ENCODE measurements at regions not wholly inside any gene's neighbourhood (a gene's known extent, or its start where the extent isn't known, plus 50 kb on each side); places are given as distances from the start of the nearest gene placed in this dataset.

GRCh38 chr15:72847806-72848205 is 64.2 kb upstream of the ADPGK start:
- TF ChIP-seq CTCF (IDR thresholded peaks at IDR 0.05), result no peak
- no peak for TF ChIP-seq POLR2A (IDR thresholded peaks at IDR 0.05)
